A673 (cell line): ENCODE measurements at regions not wholly inside any gene's neighbourhood (a gene's known extent, or its start where the extent isn't known, plus 50 kb on each side); places are given as distances from the start of the nearest gene placed in this dataset.

Source experiments
- EZH2 ChIP-seq: fragments of 200-600 bp; sonication (generic); IDR thresholded peaks from 2 replicates; pipeline ENCODE4 v1.6.1; 2017; ENCODE audit warnings: borderline replicate concordance, low read depth, mild to moderate bottlenecking, mixed read lengths, antibody characterized with exemption, low read length; ENCODE audit not compliant: poor library complexity, severe bottlenecking
- TF ChIP-seq, protein P1 (sequence below): fragments of 300-800, 200-600 bp; sonication (generic); conservative IDR thresholded peaks from 2 replicates; pipeline ENCODE4 v1.5.1; 2017; ENCODE audit warnings: low read depth, mild to moderate bottlenecking, antibody characterized with exemption, low read length, moderate library complexity, mixed read lengths

DNA sequence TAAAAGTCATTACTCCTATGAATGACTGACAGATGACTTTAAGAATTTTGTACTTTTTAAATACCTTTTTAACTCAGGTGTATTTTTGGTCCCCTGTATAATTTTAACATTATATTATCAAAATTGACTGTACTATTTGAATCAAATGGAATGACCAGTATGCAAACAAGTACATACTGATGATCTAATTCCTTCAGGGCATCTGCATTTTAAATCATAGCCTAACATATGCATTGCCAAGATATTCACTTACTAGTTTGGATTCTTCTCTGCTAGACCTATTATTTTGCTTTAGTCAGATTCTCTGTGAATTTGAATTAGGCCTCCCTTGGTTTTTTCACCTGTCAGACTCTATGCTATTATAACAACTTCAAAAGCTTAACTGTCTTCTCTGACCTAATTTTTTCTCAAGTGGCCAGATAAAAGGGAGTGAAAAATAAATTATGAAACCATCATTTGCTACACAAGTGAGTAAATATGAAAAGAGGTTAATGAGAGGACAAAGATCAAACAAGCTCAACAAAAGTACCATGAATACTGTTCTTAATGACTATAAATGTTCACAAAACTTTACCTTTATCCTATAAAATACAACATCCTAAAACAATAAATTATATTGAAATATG is 1505.2 kb upstream of the CDH9 start:
- TF ChIP-seq, protein P1, sequence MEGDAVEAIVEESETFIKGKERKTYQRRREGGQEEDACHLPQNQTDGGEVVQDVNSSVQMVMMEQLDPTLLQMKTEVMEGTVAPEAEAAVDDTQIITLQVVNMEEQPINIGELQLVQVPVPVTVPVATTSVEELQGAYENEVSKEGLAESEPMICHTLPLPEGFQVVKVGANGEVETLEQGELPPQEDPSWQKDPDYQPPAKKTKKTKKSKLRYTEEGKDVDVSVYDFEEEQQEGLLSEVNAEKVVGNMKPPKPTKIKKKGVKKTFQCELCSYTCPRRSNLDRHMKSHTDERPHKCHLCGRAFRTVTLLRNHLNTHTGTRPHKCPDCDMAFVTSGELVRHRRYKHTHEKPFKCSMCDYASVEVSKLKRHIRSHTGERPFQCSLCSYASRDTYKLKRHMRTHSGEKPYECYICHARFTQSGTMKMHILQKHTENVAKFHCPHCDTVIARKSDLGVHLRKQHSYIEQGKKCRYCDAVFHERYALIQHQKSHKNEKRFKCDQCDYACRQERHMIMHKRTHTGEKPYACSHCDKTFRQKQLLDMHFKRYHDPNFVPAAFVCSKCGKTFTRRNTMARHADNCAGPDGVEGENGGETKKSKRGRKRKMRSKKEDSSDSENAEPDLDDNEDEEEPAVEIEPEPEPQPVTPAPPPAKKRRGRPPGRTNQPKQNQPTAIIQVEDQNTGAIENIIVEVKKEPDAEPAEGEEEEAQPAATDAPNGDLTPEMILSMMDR = no peak
- TF ChIP-seq EZH2 = no peak
